Fibroblast of the aortic adventitia (primary cell): ENCODE measurements at regions not wholly inside any gene's neighbourhood (a gene's known extent, or its start where the extent isn't known, plus 50 kb on each side); places are given as distances from the start of the nearest gene placed in this dataset.

ENCODE experiments used
- DNase-seq: peaks from one replicate; pipeline ENCODE4 v3.0.0-alpha.2; 2010; ENCODE audit warnings: low read depth
- H3K4me3 ChIP-seq: 2 replicates; pipeline ENCODE4 v1.5.1; 2011; ENCODE audit warnings: low read depth, mild to moderate bottlenecking, control low read depth, low read length, moderate library complexity
- TF ChIP-seq, protein P1 (sequence below): IDR thresholded peaks from 2 replicates; pipeline ENCODE4 v1.5.1; 2011; ENCODE audit warnings: mild to moderate bottlenecking, low read length, control low read depth, inconsistent platforms; ENCODE audit not compliant: insufficient read depth

DNA sequence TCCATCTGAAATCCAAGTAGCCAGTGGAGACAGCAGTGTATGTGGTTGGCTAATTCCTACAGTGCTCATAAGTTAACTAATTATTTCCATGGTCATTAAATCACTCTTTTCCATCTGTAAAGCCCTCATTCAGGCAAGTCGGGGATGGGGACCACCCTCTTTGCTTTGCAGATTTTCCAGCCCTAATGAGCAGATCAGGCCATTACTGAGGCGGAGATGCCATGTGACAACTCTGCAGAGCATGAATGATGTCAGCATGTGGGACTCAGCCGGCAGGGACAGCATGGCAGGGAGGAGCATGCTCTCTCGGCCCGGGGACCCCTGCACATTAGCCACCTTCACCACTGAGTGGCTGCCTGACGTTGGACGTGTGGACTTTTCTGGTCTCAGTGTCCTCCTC, 623.3 kb upstream of the CDH4 start:
- no peak overlapping the region for H3K4me3 ChIP-seq
- TF ChIP-seq, protein P1, sequence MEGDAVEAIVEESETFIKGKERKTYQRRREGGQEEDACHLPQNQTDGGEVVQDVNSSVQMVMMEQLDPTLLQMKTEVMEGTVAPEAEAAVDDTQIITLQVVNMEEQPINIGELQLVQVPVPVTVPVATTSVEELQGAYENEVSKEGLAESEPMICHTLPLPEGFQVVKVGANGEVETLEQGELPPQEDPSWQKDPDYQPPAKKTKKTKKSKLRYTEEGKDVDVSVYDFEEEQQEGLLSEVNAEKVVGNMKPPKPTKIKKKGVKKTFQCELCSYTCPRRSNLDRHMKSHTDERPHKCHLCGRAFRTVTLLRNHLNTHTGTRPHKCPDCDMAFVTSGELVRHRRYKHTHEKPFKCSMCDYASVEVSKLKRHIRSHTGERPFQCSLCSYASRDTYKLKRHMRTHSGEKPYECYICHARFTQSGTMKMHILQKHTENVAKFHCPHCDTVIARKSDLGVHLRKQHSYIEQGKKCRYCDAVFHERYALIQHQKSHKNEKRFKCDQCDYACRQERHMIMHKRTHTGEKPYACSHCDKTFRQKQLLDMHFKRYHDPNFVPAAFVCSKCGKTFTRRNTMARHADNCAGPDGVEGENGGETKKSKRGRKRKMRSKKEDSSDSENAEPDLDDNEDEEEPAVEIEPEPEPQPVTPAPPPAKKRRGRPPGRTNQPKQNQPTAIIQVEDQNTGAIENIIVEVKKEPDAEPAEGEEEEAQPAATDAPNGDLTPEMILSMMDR = no peak
- DNase-seq = no peak

DNA sequence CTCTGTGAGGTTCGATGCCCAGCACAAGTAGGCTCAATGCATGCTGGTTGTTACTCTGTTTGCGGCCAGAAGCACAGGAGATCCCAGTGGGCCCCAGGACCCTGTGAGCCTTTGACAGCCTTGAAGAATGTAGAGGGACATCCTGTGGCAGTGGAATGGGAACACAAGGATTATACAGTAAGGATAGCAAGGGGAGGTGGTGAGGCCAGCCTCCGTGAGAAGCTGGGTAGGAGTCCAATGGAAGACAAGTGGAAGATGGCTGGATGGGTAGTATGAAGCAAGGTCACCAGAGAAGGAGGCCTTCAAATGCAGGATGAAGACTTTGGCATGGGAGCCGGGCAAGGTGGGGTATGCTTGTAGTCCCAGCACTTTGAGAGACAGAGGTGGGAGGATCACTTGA, 622.9 kb upstream of the CDH4 start:
- DNase-seq = no peak

DNA sequence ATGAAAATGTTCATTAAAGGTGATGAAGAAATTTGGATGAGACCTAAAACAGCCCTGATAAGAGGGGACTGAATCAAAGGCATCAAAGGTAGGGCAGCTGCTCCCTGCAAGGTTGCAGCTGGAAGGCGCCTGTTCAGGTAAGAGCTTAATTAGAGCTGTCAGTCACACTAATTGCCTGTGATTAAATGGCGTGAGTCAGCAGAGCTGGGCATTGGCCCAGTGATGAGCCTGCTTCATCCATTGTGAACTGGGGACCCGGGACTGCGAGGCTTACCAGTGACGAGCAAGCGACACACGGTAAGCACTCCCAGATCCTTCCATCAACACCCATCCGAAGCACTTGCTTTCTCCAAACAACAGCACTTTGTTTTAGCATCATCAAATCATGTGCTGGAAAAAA, 621.5 kb upstream of the CDH4 start:
- no peak overlapping the region for H3K4me3 ChIP-seq
- DNase-seq = no peak
- TF ChIP-seq, protein P1 = no peak

More for the DNA sequence above, 622.9 kb upstream of the CDH4 start:
- no peak overlapping the region for H3K4me3 ChIP-seq
- TF ChIP-seq, protein P1 = no peak

DNA sequence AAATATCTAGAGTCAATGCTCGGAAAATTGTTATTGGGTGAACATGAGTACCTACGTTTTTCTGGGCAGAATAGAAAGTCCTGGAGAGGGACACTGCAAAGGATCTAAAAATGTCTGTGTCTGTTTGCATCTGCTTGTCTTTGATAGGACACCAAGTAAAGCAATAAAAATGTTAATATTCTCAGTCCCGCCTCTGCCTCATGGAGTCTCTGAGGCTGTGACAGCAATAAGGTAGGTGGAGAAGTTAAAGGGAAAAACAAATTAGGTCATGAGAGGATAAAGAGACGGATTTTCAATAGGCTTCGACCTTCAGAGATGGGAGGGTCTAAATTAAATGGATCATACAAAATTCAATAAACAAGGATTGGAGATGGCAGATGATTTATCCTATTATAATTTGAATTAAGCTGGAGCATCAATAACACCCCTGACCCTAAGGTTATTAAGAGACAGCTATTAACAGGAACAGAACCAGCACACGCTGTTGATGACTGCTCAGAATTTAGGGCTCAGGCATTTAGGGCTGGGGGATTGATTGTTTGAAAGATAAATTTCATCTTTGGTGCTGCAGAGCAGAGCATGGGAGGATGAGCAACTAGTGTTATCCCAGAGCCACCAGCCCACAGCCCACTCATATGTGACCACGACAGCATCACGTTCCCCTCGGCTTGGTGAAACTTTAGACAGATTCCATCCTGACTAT, 620.3 kb upstream of the CDH4 start:
- no peak overlapping the region for H3K4me3 ChIP-seq
- DNase-seq = no peak
- TF ChIP-seq, protein P1 = no peak

DNA sequence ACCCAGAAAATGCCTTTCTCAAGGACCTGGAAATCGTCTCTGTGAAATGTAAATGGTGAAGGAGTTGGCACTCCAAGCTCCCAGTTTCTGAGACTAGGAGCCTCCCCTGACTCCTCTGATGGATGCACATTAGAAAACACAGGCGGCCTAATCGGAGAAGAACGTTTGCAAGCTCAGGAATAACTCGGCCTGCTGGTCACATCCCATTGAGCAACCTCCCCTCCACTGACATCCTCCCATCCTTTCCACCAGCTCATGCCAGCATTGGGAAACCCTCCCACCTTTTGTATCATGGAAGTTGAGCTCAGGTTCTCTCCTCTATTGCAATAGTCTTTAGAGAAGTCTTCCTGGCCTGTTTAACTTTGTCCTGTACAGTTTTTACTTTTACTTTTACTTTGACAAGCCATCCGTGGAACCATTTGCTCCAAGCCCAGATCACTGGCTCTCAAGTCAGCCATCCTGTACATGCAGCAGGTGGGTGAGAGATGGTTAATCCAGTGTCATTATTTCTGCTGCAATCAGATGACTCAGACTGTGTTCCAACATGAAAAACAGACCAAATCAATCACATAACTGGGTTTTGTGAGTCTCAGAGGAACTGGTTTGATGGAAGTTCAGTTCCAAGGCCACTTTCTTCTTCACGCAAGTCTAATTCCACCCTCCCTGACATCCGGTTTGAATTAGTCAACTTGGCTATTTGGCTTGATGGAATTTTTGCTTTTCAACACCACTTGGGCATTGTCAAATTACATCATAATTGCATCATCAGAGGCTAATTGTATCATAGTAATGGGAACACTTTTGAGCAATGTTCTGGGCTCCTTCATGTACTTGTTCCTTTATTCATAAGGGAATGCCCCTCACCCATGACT, 619.4 kb upstream of the CDH4 start:
- no peak for DNase-seq

DNA sequence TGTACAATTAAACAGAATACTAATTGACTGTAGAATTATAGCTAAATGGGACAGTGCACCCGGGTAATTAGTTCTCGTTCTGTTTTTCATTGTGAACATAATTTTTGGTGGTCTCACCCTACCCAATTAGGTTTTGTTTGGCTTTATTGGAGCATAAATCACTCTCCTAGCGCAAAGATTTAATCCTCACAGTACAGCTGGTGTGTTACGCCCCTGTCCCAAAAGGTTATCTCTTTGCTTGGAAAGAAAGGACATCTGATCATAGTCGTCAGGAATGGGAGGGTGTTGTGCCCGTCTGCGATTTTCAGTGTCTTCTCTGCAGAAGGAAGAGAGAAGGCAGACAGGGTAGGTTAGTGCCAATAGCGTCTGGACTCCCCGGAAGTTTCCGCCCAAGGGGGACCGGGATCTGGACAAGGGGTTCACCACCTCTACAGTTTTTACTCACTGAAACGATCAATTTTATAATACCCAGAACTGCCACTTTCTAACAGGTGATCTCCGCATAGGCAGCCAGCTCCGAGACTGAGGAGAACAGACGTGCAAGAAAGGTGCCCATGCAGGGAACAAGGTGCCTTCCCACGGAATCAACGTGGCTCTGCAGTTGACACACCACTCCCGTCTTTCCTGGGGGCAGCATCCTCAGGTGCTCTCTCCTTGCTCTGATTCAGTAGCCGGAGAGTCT, 617.4 kb upstream of the CDH4 start:
- no peak overlapping the region for H3K4me3 ChIP-seq
- TF ChIP-seq, protein P1 = no peak
- DNase-seq = no peak

More for the DNA sequence above, 619.4 kb upstream of the CDH4 start:
- H3K4me3 ChIP-seq = no peak overlapping the region
- TF ChIP-seq, protein P1 = no peak
